Right renal cortex interstitium (tissue), 3 donors: ENCODE measurements at regions not wholly inside any gene's neighbourhood (a gene's known extent, or its start where the extent isn't known, plus 50 kb on each side); places are given as distances from the start of the nearest gene placed in this dataset.
A peak's percentile ranks its signal among the peaks of the same experiment; 100 is the strongest.
"Not testable (repeated sequence)": the region's sequence is repeated elsewhere in the genome, so short reads cannot be mapped to it uniquely, and the experiment has no call there.

Experiments
- DNase-seq, 3 donors: peaks; one replicate each; pipeline ENCODE4 v3.0.0-alpha.2; 2013; ENCODE audit warnings: low read depth in 3 of 3, low spot score in 2 of 3

DNA sequence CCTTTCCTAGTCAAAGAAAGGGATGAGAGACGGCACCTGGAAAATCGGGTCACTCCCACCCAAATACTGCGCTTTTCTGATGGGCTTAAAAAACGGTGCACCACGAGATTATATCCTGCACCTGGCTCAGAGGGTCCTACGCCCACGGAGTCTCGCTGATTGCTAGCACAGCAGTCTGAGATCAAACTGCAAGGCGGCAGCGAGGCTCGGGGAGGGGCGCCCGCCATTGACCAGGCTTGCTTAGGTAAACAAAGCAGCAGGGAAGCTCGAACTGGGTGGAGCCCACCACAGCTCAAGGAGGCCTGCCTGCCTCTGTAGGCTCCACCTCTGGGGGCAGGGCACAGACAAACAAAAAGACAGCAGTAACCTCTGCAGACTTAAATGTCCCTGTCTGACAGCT, 309.9 kb downstream of the KIF20B start:
- DNase-seq = not testable (repeated sequence)

DNA sequence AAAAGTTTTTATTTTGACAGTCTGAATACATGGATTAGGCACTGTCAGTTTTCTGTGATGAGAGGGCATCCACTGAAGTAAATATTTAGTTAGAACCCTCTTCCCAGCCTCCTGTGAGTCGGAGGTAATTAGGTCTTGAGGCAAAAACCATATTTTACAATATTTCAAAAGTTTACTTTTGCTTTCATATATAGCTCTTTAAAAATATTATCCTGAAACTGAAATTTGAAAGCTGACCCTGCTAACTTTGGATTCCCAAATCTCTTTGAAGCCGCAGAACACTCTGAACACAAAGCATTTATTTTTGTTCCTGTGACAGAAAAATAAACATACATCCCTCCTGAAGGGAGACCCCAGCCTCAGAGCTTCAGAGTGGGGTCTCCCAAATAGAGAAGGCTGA, 317.4 kb downstream of the KIF20B start:
- DNase-seq = no peak

DNA sequence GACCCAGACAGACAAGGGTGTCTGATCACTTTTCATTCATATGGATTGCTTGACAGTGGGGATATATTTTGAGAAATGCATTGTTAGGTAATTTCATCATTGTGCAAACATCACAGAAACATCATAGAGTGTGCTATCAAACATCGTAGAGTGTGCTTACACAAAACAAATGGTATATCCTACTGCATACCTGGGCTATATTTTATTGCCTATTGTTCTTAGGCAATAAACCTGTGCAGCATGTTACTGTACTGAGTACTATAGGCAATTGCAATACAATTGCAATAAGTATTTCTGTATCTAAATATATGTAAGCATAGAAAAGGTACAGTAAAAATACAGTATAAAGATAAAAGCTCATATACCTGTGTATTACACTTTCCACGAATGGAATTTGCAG, 319.1 kb downstream of the KIF20B start:
- no peak for DNase-seq

DNA sequence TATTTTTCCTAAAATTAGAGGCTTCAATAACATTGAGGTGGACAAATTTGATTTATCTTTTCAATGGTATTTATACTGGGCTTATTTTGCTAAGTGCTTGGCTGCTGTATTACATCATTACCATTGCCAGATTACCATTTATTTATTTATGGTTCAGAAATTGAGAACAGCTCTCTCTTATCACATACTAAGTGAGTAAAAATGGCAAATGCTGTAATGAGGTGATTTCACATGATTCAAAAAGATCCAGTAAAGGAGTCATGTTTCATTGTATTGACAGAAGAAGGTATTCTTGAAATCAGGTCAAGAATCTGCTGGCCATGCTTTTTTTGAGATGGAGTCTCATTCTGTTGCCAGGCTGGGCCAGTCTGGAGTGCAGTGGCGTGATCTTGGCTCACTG, 322.6 kb downstream of the KIF20B start:
- DNase-seq = no peak

DNA sequence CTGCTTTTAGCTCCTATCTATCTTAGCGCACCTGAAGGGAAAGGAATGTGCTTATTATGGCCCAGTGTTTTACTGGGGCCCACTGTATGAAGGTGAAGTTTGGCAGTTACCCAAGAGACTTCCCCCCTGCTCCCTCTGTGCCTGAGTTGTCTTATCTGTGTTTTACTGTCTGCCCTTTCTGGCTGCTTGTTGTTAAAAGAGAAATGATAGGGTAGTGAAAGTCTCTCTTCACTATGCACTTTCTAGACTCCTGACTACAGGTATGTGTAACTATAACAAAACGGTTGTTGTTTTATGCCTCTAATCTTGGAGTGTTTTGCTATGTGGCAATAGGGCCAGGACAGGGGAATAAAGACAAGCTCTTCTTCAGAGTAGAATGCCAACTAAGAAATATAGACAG, 326.9 kb downstream of the KIF20B start:
- DNase-seq = no peak

DNA sequence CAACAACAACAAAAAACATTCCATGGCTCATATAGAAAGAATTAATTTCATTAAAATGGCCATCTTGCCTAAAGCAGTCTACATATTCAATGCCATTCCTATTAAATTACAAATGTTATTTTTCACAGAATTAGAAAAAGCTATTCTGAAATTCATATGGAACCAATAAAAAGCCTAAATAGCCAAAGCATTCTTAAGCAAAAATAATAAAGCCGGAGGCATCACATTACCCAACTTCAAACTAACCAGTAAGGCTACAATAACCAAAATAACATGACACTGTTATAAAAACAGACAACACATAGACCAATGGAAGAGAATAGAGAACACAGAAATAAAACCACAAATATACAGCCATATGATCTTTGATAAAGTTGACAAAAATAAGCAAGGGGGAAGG, 330.4 kb downstream of the KIF20B start:
- no peak for DNase-seq

DNA sequence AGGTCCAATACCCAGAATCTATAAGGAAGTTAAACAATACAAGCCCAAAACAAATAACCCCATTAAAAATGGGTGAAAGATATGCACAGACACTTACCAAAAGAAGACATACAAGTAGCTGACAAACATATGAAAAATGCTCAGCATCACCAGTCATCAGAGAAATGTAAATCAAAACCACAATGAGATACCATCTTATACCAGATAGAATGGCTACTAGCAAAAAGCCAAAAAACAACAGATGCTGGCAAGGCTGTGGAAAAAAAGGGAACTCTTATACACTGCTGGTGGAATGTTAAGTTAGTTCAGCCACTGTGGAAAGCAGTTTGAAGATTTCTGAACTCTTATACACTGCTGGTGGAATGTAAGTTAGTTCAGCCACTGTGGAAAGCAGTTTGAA, 331.1 kb downstream of the KIF20B start:
- no peak for DNase-seq

DNA sequence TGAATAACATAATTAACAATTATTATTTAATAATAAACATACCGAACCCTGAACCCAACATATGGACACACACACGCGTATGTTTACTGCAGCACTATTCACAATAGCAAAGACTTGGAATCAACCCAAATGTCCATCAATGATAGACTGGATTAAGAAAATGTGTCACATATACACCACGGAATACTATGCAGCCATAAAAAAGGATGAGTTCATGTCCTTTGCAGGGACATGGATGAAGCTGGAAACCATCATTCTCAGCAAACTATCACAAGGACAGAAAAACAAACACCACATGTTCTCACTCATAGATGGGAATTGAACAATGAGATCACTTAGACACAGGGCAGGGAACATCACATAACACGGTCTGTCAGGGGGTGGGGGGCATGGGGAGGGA, 333.5 kb downstream of the KIF20B start:
- DNase-seq = not testable (repeated sequence)

DNA sequence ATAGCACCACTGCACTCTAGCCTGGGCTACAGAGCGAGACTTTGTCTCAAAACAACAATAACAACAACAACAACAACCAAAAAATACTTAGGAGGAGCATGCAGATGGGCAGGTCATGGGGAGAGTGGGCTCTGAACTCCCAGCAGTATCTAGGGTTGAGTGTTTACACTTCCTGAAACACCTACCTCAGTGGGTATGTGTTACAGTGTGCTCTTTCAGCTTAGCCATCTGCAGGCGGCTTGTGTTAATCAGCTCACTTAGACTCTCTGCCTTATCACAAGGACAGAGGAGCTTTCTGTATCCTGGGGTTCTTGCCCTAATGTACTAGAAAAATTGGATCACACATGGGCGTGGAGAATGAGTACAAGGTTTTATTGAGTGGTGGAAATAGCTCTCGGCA, 340.2 kb downstream of the KIF20B start:
- DNase-seq = no peak

DNA sequence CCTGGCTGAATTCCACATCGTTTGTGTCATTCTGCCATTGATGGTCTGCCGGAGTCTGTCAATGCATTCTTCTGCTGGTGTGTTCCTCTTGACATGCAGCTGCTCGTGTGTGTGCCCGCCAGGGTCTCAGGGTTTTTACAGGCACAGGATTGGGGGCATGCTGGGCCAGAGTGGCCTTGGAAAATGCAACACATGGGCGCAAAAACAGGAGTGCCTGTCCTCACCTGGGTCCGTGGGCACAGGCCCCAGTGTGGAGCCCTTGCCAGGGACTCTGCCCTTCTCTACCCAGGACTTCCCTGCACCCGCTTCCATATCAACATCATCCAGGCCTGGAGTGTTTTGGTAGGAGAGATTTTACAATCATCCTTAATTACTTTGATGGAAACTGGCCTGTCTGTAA, 340.7 kb downstream of the KIF20B start:
- no peak for DNase-seq

DNA sequence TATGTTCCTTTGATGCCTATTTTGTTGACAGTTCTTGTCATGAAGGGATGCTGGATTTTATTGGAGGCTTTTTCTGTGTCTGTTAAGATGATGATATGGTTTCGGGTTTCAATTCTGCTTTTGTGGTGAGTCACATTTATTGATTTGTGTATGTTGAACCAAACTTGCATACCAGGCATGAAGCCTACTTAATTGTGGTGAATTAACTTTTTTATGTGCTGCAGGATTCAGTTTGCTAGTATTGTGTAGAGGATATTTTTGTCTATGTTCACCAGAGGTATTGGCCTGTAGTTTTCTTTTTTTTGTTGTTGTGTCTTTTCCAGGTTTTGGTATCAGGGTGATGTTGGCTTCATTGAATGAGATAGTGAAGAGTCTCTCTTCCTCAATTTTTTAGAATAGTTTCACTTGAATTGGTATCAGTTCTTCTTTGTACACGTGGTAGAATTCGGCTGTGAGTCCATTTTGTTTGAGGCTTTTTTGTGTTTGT, 345.9 kb downstream of the KIF20B start:
- DNase-seq = no peak

DNA sequence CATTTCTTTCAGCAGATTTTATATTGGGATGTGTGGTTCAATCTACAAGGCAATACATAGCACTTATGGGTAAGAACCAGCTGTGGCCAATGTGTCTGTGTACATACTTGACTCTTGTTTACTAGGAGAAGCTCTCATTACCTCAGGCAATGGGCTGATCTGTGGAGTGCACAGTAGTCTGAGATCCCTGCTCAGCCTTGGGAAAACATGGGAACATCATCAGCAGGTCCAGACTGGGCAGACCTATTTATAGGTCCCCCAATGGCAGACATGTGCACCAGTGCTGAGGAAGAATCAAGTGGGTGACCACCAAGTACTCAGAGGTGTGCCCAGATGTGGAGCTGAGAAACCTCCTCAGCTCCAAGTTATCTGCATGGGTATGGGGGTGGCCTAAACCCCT, 349.7 kb downstream of the KIF20B start:
- no peak for DNase-seq

DNA sequence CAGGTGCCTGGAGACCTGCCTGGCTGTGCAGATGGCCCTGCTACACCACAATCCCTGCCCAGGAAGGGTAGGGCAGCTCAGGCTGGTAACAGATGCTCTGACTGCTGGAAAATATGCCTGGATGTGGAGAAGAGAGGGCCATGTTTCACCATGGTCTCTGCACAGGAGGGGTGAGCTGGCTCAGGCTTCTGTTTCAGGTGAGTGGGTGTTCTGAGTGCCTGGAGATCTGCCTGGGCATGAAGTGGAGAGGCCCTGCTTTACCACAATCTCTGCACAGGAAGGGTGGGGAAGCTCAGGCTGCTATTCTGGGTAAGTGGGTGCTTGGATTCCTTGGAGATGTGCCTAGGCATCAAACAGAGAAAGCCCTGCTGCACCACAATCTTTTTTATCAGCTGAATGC, 350.1 kb downstream of the KIF20B start:
- DNase-seq = no peak

DNA sequence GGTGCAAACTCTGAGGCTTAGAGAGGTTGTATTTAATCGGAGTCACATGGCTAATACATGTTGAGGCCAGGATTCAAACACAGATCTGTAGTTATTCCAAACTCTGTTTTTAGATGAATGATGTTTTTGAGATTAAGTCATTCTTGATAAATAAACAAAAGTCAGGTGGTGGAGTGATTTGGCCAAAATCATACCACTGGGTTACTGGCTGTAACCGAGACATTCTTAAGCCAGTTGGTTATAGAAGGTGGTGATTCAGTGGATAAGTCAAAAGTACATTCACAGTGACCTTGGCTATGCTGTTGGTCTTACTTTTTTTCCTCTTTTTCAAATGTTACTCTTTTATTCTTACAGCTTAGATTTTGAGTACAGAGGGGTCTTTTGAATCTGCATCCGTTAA, 361.4 kb downstream of the KIF20B start:
- no peak for DNase-seq

DNA sequence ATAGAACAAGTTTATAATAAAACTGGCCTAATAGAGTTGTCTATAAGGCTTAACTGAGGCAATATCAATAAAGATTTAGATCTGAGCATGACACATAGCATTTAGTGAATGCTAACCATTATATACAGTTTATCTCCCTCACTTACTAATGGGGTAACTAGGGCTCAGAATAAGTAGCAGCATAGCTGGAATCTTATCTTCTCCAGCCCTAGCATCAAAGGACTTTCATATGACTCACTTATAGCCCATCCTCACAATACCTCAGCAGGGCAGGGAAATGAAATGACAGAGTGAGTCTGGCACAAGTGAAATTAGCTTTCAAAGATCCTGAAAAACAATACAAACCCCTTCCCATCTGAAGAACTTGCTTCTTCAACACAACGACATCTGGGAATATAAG, 362.9 kb downstream of the KIF20B start:
- DNase-seq = no peak

DNA sequence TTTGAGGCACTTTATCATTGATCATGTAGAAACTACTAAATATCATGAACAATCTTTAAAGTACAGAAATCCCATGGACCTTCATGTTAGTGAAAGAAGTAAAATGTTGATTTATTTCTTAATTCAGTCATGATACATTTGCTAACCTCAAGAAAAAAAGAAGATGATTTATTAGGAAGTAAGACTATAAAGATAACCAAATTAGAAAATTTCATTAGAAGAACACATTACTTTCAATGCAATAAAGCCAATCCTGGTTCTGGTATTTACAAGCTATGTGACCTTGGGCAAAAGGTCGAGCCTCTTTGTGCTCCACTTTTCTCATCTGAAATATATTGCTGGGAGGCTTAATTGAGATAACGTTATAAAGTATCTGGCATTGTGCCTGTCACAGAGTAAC, 365.0 kb downstream of the KIF20B start:
- no peak for DNase-seq

DNA sequence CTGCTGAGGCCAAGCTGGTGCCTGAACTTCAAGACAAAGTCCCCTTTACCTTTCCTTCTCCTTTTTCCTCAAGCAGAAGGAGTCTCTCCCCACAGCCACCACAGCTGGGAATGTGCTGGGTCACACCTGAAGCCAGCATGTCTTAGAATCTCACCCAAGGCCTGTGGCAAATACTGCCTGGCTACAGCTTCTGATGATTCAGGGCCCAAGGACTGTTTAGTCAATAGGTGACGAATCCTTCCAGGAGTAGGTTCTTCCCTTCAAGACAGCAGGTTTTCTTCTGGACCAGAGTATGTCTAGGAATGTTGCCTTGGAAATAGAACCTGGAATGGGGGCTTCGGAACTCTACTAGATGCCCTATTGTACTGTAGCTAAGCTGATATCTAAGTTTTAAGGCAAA, 374.6 kb downstream of the KIF20B start:
- DNase-seq = no peak

DNA sequence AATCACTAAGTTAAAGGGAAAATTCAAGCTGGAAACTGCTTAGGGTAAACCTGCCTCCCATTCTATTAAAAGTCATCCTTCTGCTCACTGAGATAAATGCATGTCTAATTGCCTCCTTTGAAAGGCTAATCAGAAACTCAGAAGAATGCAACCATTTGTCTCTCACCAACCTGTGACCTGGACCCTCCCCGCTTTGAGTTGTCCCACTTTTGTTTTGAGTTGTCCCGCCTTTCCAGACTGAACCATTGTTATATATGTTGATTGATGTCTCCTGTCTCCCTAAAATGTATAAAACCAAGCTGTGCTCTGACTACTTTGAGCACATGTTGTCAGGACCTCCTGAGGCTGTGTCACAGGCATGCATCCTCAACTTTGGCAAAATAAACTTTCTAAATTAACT, 378.4 kb downstream of the KIF20B start:
- no peak for DNase-seq

DNA sequence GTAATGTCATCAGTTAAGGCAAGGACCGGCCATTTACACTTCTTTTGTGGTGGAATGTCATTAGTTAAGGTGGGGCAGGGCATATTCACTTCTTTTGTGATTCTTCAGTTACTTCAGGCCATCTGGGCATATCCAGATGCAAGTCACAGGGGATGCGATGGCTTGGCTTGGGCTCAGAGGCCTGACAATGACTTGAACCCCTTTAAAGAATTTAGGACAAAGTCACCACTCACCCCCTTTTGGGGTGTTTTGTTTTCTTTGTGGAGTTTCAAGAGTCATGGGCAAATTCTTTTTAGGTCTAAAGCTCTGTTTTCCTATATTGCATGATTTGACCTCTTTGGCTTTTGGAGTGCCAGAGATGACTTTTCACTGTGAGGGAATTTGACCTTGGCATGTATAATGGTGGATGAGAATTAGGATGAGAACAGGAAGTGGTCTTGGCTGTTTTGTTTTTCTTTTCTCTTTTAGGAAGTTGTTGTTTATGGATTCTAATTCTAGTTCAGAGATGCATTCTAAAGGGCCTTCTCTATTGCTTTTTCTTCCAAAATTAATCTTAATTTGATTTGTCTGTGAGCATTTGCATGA, 385.3 kb downstream of the KIF20B start:
- not testable (repeated sequence) for DNase-seq

DNA sequence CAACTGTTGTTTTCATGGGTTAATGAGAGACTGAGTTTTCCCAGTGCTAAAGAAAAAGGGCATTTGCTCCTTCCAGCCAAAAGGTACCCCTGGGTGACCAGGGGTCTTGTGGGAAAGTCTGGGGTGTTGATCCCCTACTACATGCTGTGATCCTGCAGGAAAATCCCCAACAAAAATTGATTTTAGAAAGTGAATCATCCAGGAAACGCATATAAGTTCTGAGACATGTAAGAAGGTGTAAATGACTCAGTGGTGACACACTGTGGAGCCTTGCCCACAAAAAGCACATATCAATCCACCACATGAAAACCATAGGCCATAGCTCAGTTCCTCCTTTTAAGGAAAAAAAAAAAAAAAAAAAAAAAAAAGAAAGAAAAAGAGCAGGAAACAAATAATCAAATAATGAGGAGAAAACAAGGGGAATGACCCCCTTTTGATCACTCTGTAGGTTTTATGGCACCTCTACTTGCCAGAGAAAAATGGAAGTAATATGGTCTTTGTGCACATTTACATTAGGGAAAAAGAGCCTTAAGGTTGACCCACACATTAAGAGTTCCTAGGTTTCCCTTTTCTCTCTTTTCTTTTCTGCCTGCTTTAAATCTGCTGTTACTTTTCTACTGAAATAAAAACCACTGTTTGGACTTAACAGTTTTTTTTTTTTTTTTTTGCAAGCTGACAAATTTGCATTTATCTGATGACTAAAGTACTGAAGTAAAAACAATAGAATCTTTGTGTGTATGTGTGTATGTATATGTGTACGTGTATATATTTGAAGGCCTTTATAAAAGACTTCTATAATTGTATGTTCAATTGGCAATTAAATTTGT, 386.0 kb downstream of the KIF20B start:
- DNase-seq = no peak

DNA sequence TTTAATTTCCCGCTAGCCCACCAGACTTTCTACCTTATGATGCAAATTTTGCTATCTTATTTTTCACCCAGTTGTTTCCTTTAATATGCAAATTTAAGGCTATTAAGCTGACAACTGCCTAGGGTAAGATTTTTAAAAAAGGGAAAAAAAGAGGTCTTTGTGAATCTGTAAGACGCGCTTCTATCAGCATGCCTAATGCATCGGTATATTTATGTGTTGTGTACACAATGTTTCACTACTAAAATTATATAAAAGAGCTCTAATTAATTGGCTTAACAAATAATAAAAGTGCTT, 386.6 kb downstream of the KIF20B start:
- DNase-seq = no peak

DNA sequence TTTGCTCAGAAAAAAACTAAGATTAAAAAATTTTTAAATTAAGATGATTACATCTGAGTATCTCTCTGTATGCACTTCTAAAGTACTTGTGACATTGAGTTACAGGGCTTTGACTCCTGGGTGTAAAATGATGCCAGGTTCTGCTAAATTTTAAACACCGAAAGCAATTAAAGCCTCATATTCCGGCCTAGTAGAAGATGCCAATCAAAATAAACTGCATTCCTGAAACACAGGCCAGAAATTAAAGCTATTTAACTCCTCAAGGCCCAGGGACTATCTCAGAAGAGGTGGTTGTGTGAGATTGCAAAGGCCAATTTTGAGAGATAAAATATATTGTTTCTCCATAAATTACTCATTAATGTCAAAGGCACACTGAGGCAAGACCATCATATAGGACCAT, 388.3 kb downstream of the KIF20B start:
- DNase-seq = peak in 1 of 3 donors; percentile 2

DNA sequence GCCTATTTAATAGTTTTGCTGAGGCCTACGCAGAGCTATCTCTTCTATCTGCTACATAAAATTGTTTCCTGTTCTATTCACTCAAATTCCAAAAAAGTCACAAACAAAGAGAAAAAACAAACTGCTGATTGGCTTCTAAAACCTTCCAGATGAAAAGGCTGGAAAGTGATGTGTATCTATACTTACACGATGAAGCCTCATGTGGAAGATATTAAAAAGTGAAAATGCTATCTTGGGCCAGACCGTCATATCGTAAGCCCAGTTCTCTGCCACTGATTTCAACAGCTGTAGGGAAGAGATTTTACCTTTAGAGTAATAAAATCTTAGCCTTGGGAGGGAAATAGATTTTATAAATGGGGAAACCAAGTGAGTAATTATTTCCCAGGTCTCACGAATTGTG, 394.8 kb downstream of the KIF20B start:
- DNase-seq = no peak
